Nephron progenitor cell (in vitro differentiated cells): ENCODE measurements at regions not wholly inside any gene's neighbourhood (a gene's known extent, or its start where the extent isn't known, plus 50 kb on each side); places are given as distances from the start of the nearest gene placed in this dataset.
"Not testable (repeated sequence)": the region's sequence is repeated elsewhere in the genome, so short reads cannot be mapped to it uniquely, and the experiment has no call there.

ENCODE experiments used
- DNase-seq: peaks from one replicate; pipeline ENCODE4 v3.0.0; 2021
- H3K27ac Mint-ChIP-seq: 2 replicates; pipeline ENCODE4 v1.8.0; 2021; ENCODE audit warnings: mild to moderate bottlenecking, moderate library complexity, mixed read lengths
- H3K27me3 Mint-ChIP-seq: 2 replicates; pipeline ENCODE4 v1.8.0; 2021; ENCODE audit warnings: mild to moderate bottlenecking, low read depth, mixed read lengths; ENCODE audit not compliant: poor library complexity
- H3K36me3 Mint-ChIP-seq: 2 replicates; pipeline ENCODE4 v1.8.0; 2021; ENCODE audit warnings: low read depth, mixed read lengths
- H3K4me1 Mint-ChIP-seq: 2 replicates; pipeline ENCODE4 v1.8.0; 2021; ENCODE audit warnings: mixed read lengths
- H3K4me3 Mint-ChIP-seq: 2 replicates; pipeline ENCODE4 v1.8.0; 2021; ENCODE audit warnings: mild to moderate bottlenecking, moderate library complexity, mixed read lengths
- H3K9me3 Mint-ChIP-seq: 2 replicates; pipeline ENCODE4 v1.8.0; 2021; ENCODE audit warnings: mild to moderate bottlenecking, moderate library complexity, mixed read lengths
- CTCF ChIP-seq: fragments of 200-600 bp; sonication (generic); IDR thresholded peaks from 2 replicates; pipeline ENCODE4 v1.5.0; 2021; ENCODE audit warnings: antibody characterized with exemption

- H3K4me3 Mint-ChIP-seq, H3K4me1 Mint-ChIP-seq, H3K36me3 Mint-ChIP-seq, DNase-seq, H3K27me3 Mint-ChIP-seq, H3K27ac Mint-ChIP-seq: not testable (repeated sequence)
- H3K9me3 Mint-ChIP-seq = peaks cover 35% of the 10 kb centered on the region
Measured at GRCh38 chr4:17436047-17436749, 75.7 kb downstream of the QDPR start.

- H3K27ac Mint-ChIP-seq = no peak overlapping the region
- TF ChIP-seq CTCF = no peak
- DNase-seq = no peak
- H3K4me1 Mint-ChIP-seq = peaks cover 4% of the 10 kb centered on the region
- H3K27me3 Mint-ChIP-seq = no peaks in the 10 kb centered on the region
- no peak overlapping the region for H3K4me3 Mint-ChIP-seq
- peaks cover 34% of the 10 kb centered on the region for H3K9me3 Mint-ChIP-seq
- peaks cover 4% of the 10 kb centered on the region for H3K36me3 Mint-ChIP-seq
Measured at GRCh38 chr4:17433827-17434226, 78.1 kb downstream of the QDPR start.

GRCh38 chr4:17427991-17428390, 83.9 kb downstream of the QDPR start:
- no peak for DNase-seq
- H3K27ac Mint-ChIP-seq = no peak overlapping the region
- H3K9me3 Mint-ChIP-seq = peaks cover 5% of the 10 kb centered on the region
- H3K4me3 Mint-ChIP-seq = no peak overlapping the region
- no peaks in the 10 kb centered on the region for H3K4me1 Mint-ChIP-seq
- no peaks in the 10 kb centered on the region for H3K36me3 Mint-ChIP-seq
- no peak for TF ChIP-seq CTCF
- peaks cover 7% of the 10 kb centered on the region for H3K27me3 Mint-ChIP-seq

GRCh38 chr4:17426222-17426621, 85.7 kb downstream of the QDPR start:
- Mint-ChIP-seq H3K36me3 (no peaks in the 10 kb centered on the region), H3K27me3 (peaks cover 8% of the 10 kb centered on the region), H3K9me3 (peaks cover 2% of the 10 kb centered on the region), H3K4me1 (no peaks in the 10 kb centered on the region), H3K27ac (no peak overlapping the region), H3K4me3 (no peak overlapping the region)
- no peak for TF ChIP-seq CTCF
- DNase-seq = no peak

- Mint-ChIP-seq H3K4me3 (no peak overlapping the region), H3K9me3 (peaks cover 26% of the 10 kb centered on the region), H3K36me3 (peaks cover 7% of the 10 kb centered on the region), H3K4me1 (no peaks in the 10 kb centered on the region), H3K27me3 (peaks cover 6% of the 10 kb centered on the region), H3K27ac (no peak overlapping the region)
- no peak for TF ChIP-seq CTCF
- DNase-seq = no peak
Measured at GRCh38 chr4:17418010-17418409, 93.9 kb downstream of the QDPR start.

- Mint-ChIP-seq H3K27ac (no peak overlapping the region), H3K27me3 (no peaks in the 10 kb centered on the region), H3K4me3 (no peak overlapping the region), H3K4me1 (no peaks in the 10 kb centered on the region), H3K36me3 (peaks cover 7% of the 10 kb centered on the region), H3K9me3 (peaks cover 29% of the 10 kb centered on the region)
- no peak for DNase-seq
- TF ChIP-seq CTCF = no peak
Measured at GRCh38 chr4:17414392-17414791, 97.5 kb downstream of the QDPR start.
